A673 (cell line): ENCODE measurements at regions not wholly inside any gene's neighbourhood (a gene's known extent, or its start where the extent isn't known, plus 50 kb on each side); places are given as distances from the start of the nearest gene placed in this dataset.

Source experiments
- BruUV-seq: library from RNA; stranded (reverse); fragments of 400-500 nt; replicated peaks from 2 replicates; lab custom pipeline; 2021; lab: Mats Ljungman, UMichigan
- CTCF ChIA-PET: fragments of 300-600 bp; sonication (Branson Sonifier 250); formaldehyde crosslinking; loops from one replicate; lab custom pipeline; 2022; ENCODE audit warnings: antibody characterized with exemption; lab: Charles Lee
- POLR2A ChIA-PET: fragments of 300-600 bp; sonication (Branson Sonifier 250); formaldehyde crosslinking; loops from one replicate; lab custom pipeline; 2022; ENCODE audit warnings: antibody characterized with exemption; ENCODE audit not compliant: low non-redundant PET; lab: Charles Lee
- DNase-seq: peaks from one replicate; pipeline ENCODE4 v3.0.0-alpha.2; 2015; ENCODE audit warnings: low spot score
- H3K27ac ChIP-seq: fragments of 200-600 bp; sonication (generic); 2 replicates; pipeline ENCODE4 v1.5.1; 2016; ENCODE audit warnings: mixed run types, low read depth, mild to moderate bottlenecking, mixed read lengths, antibody characterized with exemption, low read length; ENCODE audit not compliant: poor library complexity, severe bottlenecking
- H3K27me3 ChIP-seq: fragments of 200-600 bp; sonication (generic); replicated peaks from 2 replicates; pipeline ENCODE4 v1.6.1; 2017; ENCODE audit warnings: mixed run types, low read depth, mild to moderate bottlenecking, mixed read lengths, antibody characterized with exemption, low read length; ENCODE audit not compliant: insufficient read depth, poor library complexity
- H3K36me3 ChIP-seq: fragments of 200-600 bp; sonication (generic); 2 replicates; pipeline ENCODE4 v1.6.1; 2016; ENCODE audit warnings: mixed run types, mild to moderate bottlenecking, mixed read lengths, antibody characterized with exemption, low read length; ENCODE audit not compliant: insufficient read depth, poor library complexity, severe bottlenecking
- H3K4me1 ChIP-seq: fragments of 200-600 bp; sonication (generic); 2 replicates; pipeline ENCODE4 v1.6.1; 2017; ENCODE audit warnings: mixed run types, mild to moderate bottlenecking, mixed read lengths, antibody characterized with exemption, low read length; ENCODE audit not compliant: insufficient read depth, poor library complexity, severe bottlenecking
- H3K4me3 ChIP-seq: fragments of 200-600 bp; sonication (generic); 2 replicates; pipeline ENCODE4 v1.5.1; 2016; ENCODE audit warnings: low read depth, mixed run types, mild to moderate bottlenecking, mixed read lengths, low read length; ENCODE audit not compliant: poor library complexity, severe bottlenecking
- H3K9me3 ChIP-seq: fragments of 200-600 bp; sonication (generic); 2 replicates; pipeline ENCODE4 v1.6.1; 2016; ENCODE audit warnings: mixed run types, low read depth, mild to moderate bottlenecking, mixed read lengths, antibody characterized with exemption, low read length; ENCODE audit not compliant: poor library complexity, severe bottlenecking
- CTCF ChIP-seq: fragments of 300-800, 200-600 bp; sonication (generic); conservative IDR thresholded peaks from 2 replicates; pipeline ENCODE4 v1.5.1; 2017; ENCODE audit warnings: low read depth, mild to moderate bottlenecking, antibody characterized with exemption, low read length, moderate library complexity, mixed read lengths
- EZH2 ChIP-seq: fragments of 200-600 bp; sonication (generic); IDR thresholded peaks from 2 replicates; pipeline ENCODE4 v1.6.1; 2017; ENCODE audit warnings: borderline replicate concordance, low read depth, mild to moderate bottlenecking, mixed read lengths, antibody characterized with exemption, low read length; ENCODE audit not compliant: poor library complexity, severe bottlenecking
- intact Hi-C: fragments of 100-400 bp; cut with micrococcal nuclease; formaldehyde crosslinking; loops from one replicate; pipeline ENCODE4 v1.10.0; 2022; ENCODE audit not compliant: unreplicated experiment

- no peak for DNase-seq
- ChIA-PET POLR2A (no interaction called here), CTCF (no interaction called here)
- intact Hi-C loops: no loop called here
- no peak overlapping the region for H3K4me3 ChIP-seq
- H3K27ac ChIP-seq: no peak overlapping the region
- no TSS peak for BruUV-seq
- H3K36me3 ChIP-seq: no peaks in the 10 kb centered on the region
- peaks cover 20% of the 10 kb centered on the region for H3K4me1 ChIP-seq
- no peaks in the 10 kb centered on the region for H3K9me3 ChIP-seq
- no peaks in the 10 kb centered on the region for H3K27me3 ChIP-seq
- no peak for TF ChIP-seq EZH2
- peak; percentile 40; the same call in 1 of the 2 replicates for TF ChIP-seq CTCF
Observed at GRCh38 chr6:150670311-150670710, 70.6 kb downstream of the PLEKHG1 start.

- Histone ChIP-seq H3K27ac (no peak overlapping the region), H3K36me3 (no peaks in the 10 kb centered on the region), H3K4me3 (no peak overlapping the region), H3K4me1 (peaks cover 22% of the 10 kb centered on the region), H3K9me3 (no peaks in the 10 kb centered on the region), H3K27me3 (no peaks in the 10 kb centered on the region)
- no peak for DNase-seq
- BruUV-seq: no TSS peak
- ChIA-PET CTCF (no interaction called here), POLR2A (no interaction called here)
- intact Hi-C loops: no loop called here
- TF ChIP-seq EZH2: no peak
- no peak for TF ChIP-seq CTCF
Observed at GRCh38 chr6:150672800-150673199, 73.1 kb downstream of the PLEKHG1 start.

- Histone ChIP-seq H3K4me3 (no peak overlapping the region), H3K9me3 (no peaks in the 10 kb centered on the region), H3K36me3 (no peaks in the 10 kb centered on the region), H3K27me3 (no peaks in the 10 kb centered on the region), H3K27ac (no peak overlapping the region), H3K4me1 (peaks cover 11% of the 10 kb centered on the region)
- BruUV-seq: no TSS peak
- ChIA-PET CTCF (no interaction called here), POLR2A (no interaction called here)
- intact Hi-C loops: no loop called here
- TF ChIP-seq EZH2 (no peak), CTCF (no peak)
- DNase-seq: no peak
Observed at GRCh38 chr6:150673720-150674346, 74.1 kb downstream of the PLEKHG1 start.
